Lower lobe of right lung (tissue), 2 donors: ENCODE measurements at regions not wholly inside any gene's neighbourhood (a gene's known extent, or its start where the extent isn't known, plus 50 kb on each side); places are given as distances from the start of the nearest gene placed in this dataset.

ENCODE experiments used
- ATAC-seq, 2 donors: fragments of 200-7000 bp; cut with Tn5 transposase; one replicate each; pipeline ENCODE4 v1.9.1; 2020 to 2022; ENCODE audit warnings: mild to moderate bottlenecking in 2 of 2, moderate library complexity in 2 of 2
- DNase-seq: peaks from one replicate; pipeline ENCODE4 v3.0.0-alpha.2; 2020
- H3K27ac ChIP-seq: fragments of 200-600 bp; one replicate; pipeline ENCODE4 v1.8.0; 2022
- H3K27me3 ChIP-seq: fragments of 200-600 bp; one replicate; pipeline ENCODE4 v1.8.0; 2022; ENCODE audit warnings: low read depth
- H3K36me3 ChIP-seq: fragments of 200-600 bp; one replicate; pipeline ENCODE4 v1.8.0; 2022; ENCODE audit warnings: mild to moderate bottlenecking
- H3K4me1 ChIP-seq: fragments of 200-600 bp; one replicate; pipeline ENCODE4 v1.8.0; 2022
- H3K4me3 ChIP-seq: fragments of 200-600 bp; one replicate; pipeline ENCODE4 v1.8.0; 2022; ENCODE audit warnings: mild to moderate bottlenecking
- H3K9me3 ChIP-seq: fragments of 200-600 bp; one replicate; pipeline ENCODE4 v1.8.0; 2022
- intact Hi-C: fragments of 100-400 bp; cut with DNase I; formaldehyde crosslinking; loops from one replicate; pipeline ENCODE4 v1.11.0; 2022
- TF ChIP-seq, protein P1 (sequence below): fragments of 200-600 bp; IDR thresholded peaks from one replicate; pipeline ENCODE4 v1.8.0; 2022; ENCODE audit warnings: antibody characterized with exemption, mild to moderate bottlenecking
- donor health status: DM: no; HTN: yes; CAD: no; lungs with severe emphysema.

DNA sequence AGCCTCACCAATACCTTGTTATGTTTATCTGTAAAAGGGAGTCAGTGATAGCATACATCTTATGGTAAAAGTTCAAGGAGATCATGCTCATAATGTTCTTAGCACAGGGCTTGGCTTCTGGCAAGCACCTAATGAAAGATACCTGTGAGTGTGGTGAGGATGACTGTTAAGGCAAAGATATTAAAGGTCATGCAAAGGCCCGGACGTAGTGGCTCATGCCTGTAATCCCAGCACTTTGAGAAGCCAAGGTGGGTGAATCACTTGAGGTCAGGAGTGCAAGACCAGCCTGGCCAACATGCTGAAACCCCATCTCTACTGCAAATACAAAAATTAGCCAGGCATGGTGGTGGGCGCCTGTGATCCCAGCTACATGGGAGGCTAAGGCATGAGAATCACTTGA lies 425.9 kb upstream of the TBX3 start:
- no peaks in the 10 kb centered on the region for H3K9me3 ChIP-seq
- ATAC-seq (no peak), DNase-seq (no peak)
- H3K4me3 ChIP-seq = no peak overlapping the region
- no peak overlapping the region for H3K27ac ChIP-seq
- H3K36me3 ChIP-seq = no peaks in the 10 kb centered on the region
- no peaks in the 10 kb centered on the region for H3K4me1 ChIP-seq
- H3K27me3 ChIP-seq = no peaks in the 10 kb centered on the region
- intact Hi-C loops = no loop called here
- TF ChIP-seq, protein P1, sequence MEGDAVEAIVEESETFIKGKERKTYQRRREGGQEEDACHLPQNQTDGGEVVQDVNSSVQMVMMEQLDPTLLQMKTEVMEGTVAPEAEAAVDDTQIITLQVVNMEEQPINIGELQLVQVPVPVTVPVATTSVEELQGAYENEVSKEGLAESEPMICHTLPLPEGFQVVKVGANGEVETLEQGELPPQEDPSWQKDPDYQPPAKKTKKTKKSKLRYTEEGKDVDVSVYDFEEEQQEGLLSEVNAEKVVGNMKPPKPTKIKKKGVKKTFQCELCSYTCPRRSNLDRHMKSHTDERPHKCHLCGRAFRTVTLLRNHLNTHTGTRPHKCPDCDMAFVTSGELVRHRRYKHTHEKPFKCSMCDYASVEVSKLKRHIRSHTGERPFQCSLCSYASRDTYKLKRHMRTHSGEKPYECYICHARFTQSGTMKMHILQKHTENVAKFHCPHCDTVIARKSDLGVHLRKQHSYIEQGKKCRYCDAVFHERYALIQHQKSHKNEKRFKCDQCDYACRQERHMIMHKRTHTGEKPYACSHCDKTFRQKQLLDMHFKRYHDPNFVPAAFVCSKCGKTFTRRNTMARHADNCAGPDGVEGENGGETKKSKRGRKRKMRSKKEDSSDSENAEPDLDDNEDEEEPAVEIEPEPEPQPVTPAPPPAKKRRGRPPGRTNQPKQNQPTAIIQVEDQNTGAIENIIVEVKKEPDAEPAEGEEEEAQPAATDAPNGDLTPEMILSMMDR = no peak

GRCh38 chr12:115108129-115109100 lies 424.4 kb upstream of the TBX3 start:
- no peaks in the 10 kb centered on the region for H3K4me1 ChIP-seq
- no peaks in the 10 kb centered on the region for H3K9me3 ChIP-seq
- H3K36me3 ChIP-seq = no peaks in the 10 kb centered on the region
- no peak overlapping the region for H3K27ac ChIP-seq
- no peak for ATAC-seq
- intact Hi-C loops = no loop called here
- TF ChIP-seq, protein P1 = no peak
- H3K4me3 ChIP-seq = no peak overlapping the region
- no peaks in the 10 kb centered on the region for H3K27me3 ChIP-seq
- DNase-seq = no peak

DNA sequence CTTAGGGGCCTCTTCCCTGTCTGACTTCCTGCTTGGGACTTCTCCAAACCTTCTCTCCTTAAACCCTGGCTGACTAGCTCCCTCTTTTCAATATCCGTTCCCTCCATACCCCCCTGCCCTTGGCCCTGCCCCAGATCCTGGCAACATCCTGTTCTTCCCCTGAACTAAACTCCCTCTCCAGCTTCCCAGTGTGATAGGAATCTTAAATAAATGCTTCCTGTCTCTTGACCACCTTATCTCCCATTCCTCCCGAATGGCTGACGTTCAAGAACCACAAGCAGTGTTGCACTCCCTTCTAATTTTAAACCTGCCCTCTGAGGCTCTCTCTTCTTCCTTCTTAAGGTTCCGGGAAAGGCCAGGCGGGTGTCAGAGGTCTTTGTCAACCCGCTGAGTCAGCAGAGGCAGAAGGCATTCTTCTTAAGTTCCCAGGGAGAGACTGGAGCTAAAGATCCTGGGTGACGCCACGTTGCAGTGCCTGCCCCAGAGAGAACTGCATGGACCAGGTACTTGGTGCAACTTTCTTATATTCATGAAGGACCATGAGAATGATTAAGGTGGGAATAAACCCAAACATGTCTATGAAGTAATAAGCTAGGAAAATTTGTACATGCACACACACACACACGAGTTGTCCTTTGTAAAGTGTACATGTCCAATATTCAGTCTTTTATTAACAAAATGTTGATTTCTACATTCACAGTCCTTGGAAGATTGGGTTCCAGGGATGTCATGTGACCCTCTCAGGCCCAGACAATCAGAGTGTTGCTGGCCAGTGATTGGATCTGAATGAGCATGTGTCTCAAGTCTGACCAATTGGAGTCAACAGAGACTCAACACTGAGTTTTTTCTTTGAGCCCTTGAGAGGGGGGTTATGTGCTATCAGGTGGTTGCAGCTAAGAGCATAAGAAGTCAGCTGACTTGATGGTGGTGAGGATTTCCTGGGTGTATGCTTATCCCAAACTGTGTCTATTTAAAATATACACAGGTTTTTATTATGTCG lies 420.2 kb upstream of the TBX3 start:
- Histone ChIP-seq H3K4me1 (no peaks in the 10 kb centered on the region), H3K27ac (no peak overlapping the region), H3K4me3 (no peak overlapping the region), H3K27me3 (no peaks in the 10 kb centered on the region), H3K36me3 (no peaks in the 10 kb centered on the region), H3K9me3 (no peaks in the 10 kb centered on the region)
- intact Hi-C loops = no loop called here
- TF ChIP-seq, protein P1 = no peak
- ATAC-seq (no peak), DNase-seq (no peak)

DNA sequence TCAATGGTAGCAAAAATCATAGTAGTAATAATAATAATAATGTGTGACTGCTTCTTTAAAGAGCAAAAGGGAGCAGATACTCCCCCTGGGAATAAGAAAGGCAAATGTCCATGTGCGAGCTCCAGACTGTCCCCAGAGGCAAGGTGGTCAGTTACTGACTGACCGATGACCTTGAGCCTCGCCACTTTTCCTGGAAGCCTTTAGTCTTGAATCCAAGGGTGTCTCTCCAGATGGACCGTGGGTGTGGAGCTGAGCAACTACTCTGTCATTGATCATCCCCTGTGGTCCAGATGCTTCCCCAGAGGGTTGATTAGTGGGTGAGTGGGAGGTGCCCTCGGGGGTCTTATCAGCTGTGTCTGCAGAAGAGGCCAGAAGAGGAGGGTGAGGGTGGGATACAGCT lies 418.5 kb upstream of the TBX3 start:
- Histone ChIP-seq H3K4me1 (peaks cover 2% of the 10 kb centered on the region), H3K9me3 (no peaks in the 10 kb centered on the region), H3K4me3 (no peak overlapping the region), H3K36me3 (no peaks in the 10 kb centered on the region), H3K27ac (no peak overlapping the region), H3K27me3 (no peaks in the 10 kb centered on the region)
- TF ChIP-seq, protein P1 = no peak
- intact Hi-C loops = no loop called here
- ATAC-seq (no peak), DNase-seq (no peak)

DNA sequence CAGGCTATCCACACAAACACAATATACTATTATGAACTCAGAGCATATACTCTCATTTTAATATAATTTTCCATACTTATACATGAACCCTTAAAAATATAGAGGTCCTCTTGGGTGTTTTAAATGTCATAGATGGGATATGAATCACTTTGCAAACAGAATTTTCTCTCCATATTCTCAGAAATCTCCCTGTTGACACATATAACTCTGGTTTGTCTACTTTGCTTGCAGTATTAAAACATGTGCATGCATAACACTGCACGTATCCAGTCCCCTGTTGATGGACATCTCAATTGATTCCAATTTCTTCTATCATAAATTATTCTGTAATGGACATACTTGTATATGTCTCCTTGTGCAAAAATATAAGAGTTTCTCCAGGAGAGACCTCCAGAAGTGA lies 417.5 kb upstream of the TBX3 start:
- DNase-seq (no peak), ATAC-seq (no peak)
- intact Hi-C loops = no loop called here
- TF ChIP-seq, protein P1 = no peak
- Histone ChIP-seq H3K4me3 (no peak overlapping the region), H3K9me3 (no peaks in the 10 kb centered on the region), H3K27ac (no peak overlapping the region), H3K4me1 (peaks cover 3% of the 10 kb centered on the region), H3K36me3 (no peaks in the 10 kb centered on the region), H3K27me3 (no peaks in the 10 kb centered on the region)
